GM10266 (cell line): ENCODE measurements at regions not wholly inside any gene's neighbourhood (a gene's known extent, or its start where the extent isn't known, plus 50 kb on each side); places are given as distances from the start of the nearest gene placed in this dataset.
"Not testable (repeated sequence)": the region's sequence is repeated elsewhere in the genome, so short reads cannot be mapped to it uniquely, and the experiment has no call there.

ENCODE experiments used
- DNase-seq: peaks from one replicate; pipeline ENCODE4 v3.0.0; 2012; ENCODE audit errors: extremely low spot score
- TF ChIP-seq, protein P1 (sequence below): IDR thresholded peaks from 2 replicates; pipeline ENCODE4 v1.5.1; 2012; ENCODE audit warnings: mild to moderate bottlenecking, low read depth; ENCODE audit not compliant: control insufficient read depth, insufficient read depth; ENCODE audit errors: missing control alignments

DNA sequence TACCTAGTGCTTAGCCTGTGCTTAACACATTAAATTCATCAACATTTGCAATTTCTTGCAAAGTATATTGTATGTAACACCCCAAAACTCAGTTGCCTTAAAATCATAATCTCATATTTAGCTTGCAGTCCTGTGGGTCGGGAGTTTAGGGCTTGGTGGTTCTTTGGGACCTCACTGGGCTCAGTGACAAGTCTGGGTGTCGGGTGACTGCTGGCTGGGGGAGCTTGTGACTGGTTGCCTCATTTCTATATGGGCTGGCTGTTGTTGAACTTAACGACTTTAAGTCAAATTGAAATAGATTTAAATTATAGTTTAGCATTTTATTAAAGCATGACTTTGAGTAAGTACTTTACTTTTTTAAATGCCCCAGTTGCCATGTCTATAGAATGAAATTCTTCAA lies 401.4 kb upstream of the NR3C2 start:
- DNase-seq = no peak
- TF ChIP-seq, protein P1, sequence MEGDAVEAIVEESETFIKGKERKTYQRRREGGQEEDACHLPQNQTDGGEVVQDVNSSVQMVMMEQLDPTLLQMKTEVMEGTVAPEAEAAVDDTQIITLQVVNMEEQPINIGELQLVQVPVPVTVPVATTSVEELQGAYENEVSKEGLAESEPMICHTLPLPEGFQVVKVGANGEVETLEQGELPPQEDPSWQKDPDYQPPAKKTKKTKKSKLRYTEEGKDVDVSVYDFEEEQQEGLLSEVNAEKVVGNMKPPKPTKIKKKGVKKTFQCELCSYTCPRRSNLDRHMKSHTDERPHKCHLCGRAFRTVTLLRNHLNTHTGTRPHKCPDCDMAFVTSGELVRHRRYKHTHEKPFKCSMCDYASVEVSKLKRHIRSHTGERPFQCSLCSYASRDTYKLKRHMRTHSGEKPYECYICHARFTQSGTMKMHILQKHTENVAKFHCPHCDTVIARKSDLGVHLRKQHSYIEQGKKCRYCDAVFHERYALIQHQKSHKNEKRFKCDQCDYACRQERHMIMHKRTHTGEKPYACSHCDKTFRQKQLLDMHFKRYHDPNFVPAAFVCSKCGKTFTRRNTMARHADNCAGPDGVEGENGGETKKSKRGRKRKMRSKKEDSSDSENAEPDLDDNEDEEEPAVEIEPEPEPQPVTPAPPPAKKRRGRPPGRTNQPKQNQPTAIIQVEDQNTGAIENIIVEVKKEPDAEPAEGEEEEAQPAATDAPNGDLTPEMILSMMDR = no peak

DNA sequence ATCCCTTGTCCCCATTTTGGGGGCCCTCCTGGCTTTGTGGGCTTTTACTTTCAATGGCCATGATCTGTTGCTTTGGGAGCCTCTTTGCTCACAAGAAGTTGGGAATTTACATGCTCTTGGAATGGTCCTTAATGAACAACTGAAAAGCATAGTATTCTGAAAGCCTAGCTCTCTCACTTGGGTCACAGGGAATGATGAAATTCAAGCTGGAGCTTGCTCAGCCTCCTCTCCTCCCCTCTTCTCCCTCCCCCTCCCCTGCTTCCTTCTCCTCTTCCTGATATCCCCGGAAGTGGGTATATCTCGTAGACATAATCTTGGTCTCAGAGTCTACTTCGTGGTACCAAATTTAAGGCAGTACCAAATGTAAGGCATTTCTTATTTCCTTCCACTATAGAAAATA lies 400.6 kb upstream of the NR3C2 start:
- TF ChIP-seq, protein P1 = no peak
- DNase-seq = no peak

DNA sequence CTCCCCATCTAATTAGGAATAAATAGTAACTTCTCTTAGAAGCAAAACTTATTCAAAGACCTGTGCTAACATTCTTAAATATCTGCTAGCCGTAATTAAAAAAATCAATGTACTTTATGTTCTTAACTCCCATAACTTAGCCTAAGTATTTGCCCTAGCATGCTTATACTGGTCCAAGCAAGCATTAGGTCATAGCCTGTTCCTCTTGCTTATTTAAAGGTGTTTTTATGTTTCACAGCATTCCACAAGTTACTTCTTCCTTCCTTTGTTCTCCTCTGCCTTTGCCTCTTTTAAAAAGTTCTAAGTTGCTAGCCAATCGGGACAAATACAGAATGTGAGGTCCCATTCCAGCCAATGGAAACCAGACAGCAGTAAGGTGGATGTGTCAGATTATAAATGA lies 395.4 kb upstream of the NR3C2 start:
- not testable (repeated sequence) for DNase-seq

DNA sequence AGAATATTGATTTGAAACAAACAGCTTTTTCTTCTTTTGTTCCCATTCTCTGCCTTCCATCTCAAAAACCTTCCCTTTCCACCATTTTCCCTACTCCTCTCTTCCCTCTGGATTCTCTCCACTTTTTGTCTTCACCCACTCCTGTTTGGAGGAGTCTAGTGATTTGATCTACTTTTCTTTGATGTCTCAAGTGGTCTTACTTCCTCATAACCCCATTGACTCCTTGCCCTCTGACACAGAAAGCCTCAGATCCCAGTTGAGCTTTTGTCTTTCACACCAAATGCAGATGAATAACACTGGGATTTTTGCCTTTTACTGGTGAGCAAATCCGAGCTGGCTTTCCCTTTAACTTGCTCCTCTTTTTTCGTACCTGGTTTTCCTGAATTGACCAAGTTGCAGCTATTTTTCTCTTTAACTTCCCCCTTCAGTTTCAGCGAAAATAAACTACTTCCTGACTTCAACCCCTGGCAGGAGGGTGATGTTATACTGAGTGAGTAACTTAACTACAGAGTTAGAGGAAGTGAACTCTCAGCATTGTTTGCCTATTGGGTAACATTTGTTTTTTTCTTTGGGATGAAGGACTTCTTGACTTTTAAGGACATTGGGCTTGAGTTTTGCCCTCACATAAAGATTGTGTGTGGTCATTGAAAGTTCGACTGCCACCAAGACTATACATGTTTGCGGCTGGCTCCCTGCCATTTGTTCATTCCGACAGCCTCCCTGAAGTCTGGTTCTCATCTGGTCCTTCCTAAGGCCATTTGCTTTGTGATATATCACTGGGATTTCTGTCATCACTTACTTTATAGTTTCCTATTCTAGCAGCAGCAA lies 392.8 kb upstream of the NR3C2 start:
- TF ChIP-seq, protein P1 = no peak
- no peak for DNase-seq

DNA sequence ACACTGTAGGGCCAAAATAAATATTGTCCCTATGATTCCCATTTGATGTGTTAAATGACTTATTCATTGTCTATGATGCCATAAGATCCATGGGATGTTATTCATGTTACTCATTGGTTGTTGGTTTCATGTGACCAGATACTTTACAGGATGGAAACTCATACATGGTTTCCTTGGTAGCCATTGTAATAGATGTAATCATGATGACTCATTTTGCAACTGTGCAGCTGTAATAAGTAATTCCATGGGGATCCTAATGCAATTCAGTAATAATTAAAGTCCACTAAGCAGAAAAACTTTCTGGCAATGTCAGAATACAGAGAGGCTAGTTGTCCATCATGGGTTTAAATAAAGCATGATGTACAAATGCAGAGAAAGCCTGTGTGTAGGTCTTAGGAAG lies 389.7 kb upstream of the NR3C2 start:
- TF ChIP-seq, protein P1 = no peak
- no peak for DNase-seq

DNA sequence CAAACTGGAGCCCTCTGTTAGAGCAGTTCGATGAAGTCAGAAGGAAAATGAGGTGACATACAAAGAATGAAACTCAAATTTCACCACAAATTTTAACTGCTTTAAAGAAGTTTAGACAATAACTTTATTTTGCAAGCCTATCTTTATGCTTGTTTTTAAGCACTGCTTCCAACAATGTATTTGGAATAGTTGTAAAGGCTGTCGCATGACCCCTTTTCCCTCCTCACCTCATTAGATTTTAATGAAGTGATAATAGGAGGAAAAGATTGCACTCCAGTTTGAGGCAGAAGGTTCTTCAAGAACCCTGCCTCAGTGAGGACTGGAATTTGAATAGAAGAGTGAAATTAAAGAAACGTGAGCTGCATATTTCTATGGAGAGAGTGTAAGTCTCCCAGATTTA lies 386.1 kb upstream of the NR3C2 start:
- no peak for DNase-seq
- TF ChIP-seq, protein P1 = no peak

DNA sequence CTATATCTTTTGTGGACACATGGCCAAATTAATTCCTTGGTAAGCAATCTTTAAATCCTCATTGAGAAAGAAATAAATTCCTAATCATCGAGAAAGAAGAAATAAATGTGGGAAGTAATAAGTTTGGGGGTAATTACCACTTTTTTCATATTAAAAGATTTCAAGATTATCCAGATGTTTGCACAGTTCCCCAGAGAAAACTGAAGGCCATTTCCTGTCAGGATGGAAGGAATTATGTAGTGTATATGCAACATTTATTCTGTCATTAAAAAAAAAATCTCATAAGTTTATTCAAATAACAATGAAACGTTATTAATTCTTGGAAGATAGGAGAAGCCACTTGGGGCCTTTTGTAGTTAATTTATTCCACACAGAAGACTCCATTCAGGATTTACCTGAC lies 385.6 kb upstream of the NR3C2 start:
- TF ChIP-seq, protein P1 = no peak
- no peak for DNase-seq

DNA sequence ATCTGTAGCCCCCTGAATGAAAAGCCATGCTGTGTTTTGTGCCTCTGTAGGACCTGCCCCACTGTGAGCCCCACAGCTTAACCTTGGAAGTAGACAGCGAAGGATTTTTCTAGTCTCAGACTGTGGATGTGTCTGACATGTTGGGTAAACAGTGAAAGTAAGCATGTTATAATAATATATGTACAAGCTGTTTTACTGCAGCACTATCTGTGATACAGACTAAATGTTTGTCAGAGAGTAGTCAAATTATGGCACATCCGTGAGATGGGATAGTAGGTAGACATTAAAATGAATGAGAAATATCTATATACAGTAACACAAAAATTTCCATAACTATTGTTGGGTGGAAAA lies 381.2 kb upstream of the NR3C2 start:
- no peak for DNase-seq
- TF ChIP-seq, protein P1 = no peak
